BJ (cell line): ENCODE measurements at regions not wholly inside any gene's neighbourhood (a gene's known extent, or its start where the extent isn't known, plus 50 kb on each side); places are given as distances from the start of the nearest gene placed in this dataset.

ENCODE experiments used
- CTCF ChIA-PET: fragments of 350-600 bp; formaldehyde crosslinking; extraction: SDS; loops from one replicate; lab custom pipeline; 2021; ENCODE audit warnings: antibody characterized with exemption, inconsistent platforms; lab: Yijun Ruan, JAX
- POLR2A ChIA-PET: fragments of 300-600 bp; sonication (Branson Sonifier 250); formaldehyde crosslinking; extraction: SDS; loops from one replicate; lab custom pipeline; 2021; ENCODE audit warnings: antibody characterized with exemption; lab: Charles Lee
- DNase-seq: peaks from one replicate; pipeline ENCODE4 v3.0.0-alpha.2; 2011; ENCODE audit warnings: low read depth
- H3K27me3 ChIP-seq: 2 replicates; pipeline ENCODE4 v1.6.0; 2011; ENCODE audit warnings: low read length; ENCODE audit not compliant: control insufficient read depth, insufficient read depth
- H3K36me3 ChIP-seq: 2 replicates; pipeline ENCODE4 v1.5.1; 2011; ENCODE audit warnings: low read length; ENCODE audit not compliant: control insufficient read depth, insufficient read depth
- H3K4me3 ChIP-seq: 2 replicates; pipeline ENCODE4 v1.5.1; 2011; ENCODE audit warnings: low read depth, mild to moderate bottlenecking, control low read depth, low read length
- TF ChIP-seq, protein P1 (sequence below): IDR thresholded peaks from 2 replicates; pipeline ENCODE4 v1.5.1; 2011; ENCODE audit warnings: low read depth, mild to moderate bottlenecking, control low read depth, inconsistent platforms, low read length, moderate library complexity; ENCODE audit not compliant: insufficient read depth

DNA sequence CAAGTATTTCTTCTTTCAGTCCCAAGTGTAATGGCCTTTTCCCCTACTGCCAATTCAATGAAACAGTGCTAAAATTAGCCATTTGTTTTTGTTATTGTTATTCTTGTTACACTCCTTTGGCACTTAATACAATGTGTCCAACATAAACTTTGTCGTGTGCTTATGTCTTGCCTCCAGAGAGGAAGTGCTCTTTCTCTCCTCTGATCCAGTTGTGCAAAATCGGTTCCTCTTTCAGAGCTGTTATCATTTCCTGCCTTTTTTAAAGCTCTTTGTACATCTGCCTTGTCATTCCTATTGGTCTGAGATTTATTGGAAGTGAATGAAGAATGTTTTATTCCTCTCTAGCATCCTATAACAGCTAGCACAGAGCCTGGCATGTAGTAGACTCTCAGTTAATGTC lies 623.2 kb upstream of the ID2 start:
- Histone ChIP-seq H3K36me3 (no peaks in the 10 kb centered on the region), H3K27me3 (no peaks in the 10 kb centered on the region), H3K4me3 (no peak overlapping the region)
- DNase-seq: no peak
- POLR2A ChIA-PET: no interaction called here
- TF ChIP-seq, protein P1, sequence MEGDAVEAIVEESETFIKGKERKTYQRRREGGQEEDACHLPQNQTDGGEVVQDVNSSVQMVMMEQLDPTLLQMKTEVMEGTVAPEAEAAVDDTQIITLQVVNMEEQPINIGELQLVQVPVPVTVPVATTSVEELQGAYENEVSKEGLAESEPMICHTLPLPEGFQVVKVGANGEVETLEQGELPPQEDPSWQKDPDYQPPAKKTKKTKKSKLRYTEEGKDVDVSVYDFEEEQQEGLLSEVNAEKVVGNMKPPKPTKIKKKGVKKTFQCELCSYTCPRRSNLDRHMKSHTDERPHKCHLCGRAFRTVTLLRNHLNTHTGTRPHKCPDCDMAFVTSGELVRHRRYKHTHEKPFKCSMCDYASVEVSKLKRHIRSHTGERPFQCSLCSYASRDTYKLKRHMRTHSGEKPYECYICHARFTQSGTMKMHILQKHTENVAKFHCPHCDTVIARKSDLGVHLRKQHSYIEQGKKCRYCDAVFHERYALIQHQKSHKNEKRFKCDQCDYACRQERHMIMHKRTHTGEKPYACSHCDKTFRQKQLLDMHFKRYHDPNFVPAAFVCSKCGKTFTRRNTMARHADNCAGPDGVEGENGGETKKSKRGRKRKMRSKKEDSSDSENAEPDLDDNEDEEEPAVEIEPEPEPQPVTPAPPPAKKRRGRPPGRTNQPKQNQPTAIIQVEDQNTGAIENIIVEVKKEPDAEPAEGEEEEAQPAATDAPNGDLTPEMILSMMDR: no peak
- CTCF ChIA-PET: no interaction called here

GRCh38 chr2:8059255-8059654 lies 622.6 kb upstream of the ID2 start:
- TF ChIP-seq, protein P1: no peak
- H3K27me3 ChIP-seq: no peaks in the 10 kb centered on the region
- POLR2A ChIA-PET: no interaction called here
- CTCF ChIA-PET: no interaction called here
- no peak for DNase-seq
- H3K36me3 ChIP-seq: no peaks in the 10 kb centered on the region
- H3K4me3 ChIP-seq: no peak overlapping the region

DNA sequence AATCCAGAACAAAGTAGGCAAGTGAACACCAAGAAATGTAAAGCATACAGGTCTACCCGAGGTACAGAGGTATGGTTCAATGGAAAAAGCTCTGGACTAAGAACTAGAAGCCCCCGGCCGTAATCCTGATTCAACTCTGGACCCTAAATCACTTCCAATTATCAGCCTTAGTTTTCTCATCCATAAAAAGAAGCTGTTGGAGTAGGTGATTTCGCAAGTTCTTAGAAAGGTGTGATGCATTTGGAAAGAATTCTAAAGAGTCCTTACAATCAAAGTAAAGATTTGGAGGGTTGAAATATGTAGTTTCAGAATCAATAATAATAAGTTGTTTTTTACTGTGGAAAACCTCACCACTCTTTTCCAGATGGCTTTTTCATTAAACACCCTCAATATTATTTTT lies 622.1 kb upstream of the ID2 start:
- POLR2A ChIA-PET: no interaction called here
- no peaks in the 10 kb centered on the region for H3K27me3 ChIP-seq
- no peaks in the 10 kb centered on the region for H3K36me3 ChIP-seq
- no peak for DNase-seq
- TF ChIP-seq, protein P1: no peak
- CTCF ChIA-PET: no interaction called here
- no peak overlapping the region for H3K4me3 ChIP-seq

DNA sequence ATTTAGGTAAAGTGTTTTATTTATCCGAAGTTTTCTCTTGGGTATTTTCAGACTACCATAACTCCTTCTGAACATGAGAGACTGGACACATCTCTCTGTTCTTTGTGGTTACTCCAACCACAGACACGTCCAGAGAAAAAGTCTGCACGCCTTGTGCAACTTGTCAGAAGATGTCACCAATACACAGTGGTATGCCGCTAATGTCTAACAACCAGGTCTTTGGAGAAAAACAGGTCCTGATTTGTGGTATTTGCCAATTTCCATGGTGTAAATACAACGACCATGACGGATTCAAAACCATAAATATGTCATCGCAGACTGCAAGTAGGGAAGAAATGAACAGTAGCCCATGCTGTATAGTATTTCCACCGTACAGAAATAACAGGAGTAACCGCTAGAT lies 620.6 kb upstream of the ID2 start:
- Histone ChIP-seq H3K27me3 (no peaks in the 10 kb centered on the region), H3K36me3 (no peaks in the 10 kb centered on the region), H3K4me3 (no peak overlapping the region)
- no peak for DNase-seq
- TF ChIP-seq, protein P1: no peak
- ChIA-PET CTCF (no interaction called here), POLR2A (no interaction called here)

- H3K27me3 ChIP-seq: no peaks in the 10 kb centered on the region
- ChIA-PET CTCF (no interaction called here), POLR2A (no interaction called here)
- no peaks in the 10 kb centered on the region for H3K36me3 ChIP-seq
- H3K4me3 ChIP-seq: no peak overlapping the region
- no peak for DNase-seq
- TF ChIP-seq, protein P1: no peak
Observed at GRCh38 chr2:8064603-8065002, 617.3 kb upstream of the ID2 start.
